ENCODE measurements at regions not wholly inside any gene's neighbourhood (a gene's known extent, or its start where the extent isn't known, plus 50 kb on each side); places are given as distances from the start of the nearest gene placed in this dataset.
A peak's percentile ranks its signal among the peaks of the same experiment; 100 is the strongest.

GRCh38 chr2:147045113-147045512 is 799.7 kb upstream of the ACVR2A start:
- DNase-seq (ENCODE audit: low read depth): peak; percentile 50
- TF ChIP-seq CTCF (conservative IDR thresholded peaks at IDR 0.05; ENCODE audit: low read length): peak; percentile 75
- no peak overlapping the region for H3K4me3 ChIP-seq (ENCODE audit: low read length)

GRCh38 chr2:147041121-147041494 is 803.7 kb upstream of the ACVR2A start:
- no peak for TF ChIP-seq CTCF (conservative IDR thresholded peaks at IDR 0.05; ENCODE audit: low read length)
- DNase-seq (ENCODE audit: low read depth): no peak
- no peak overlapping the region for H3K4me3 ChIP-seq (ENCODE audit: low read length)

GRCh38 chr2:147040298-147041120 is 804.3 kb upstream of the ACVR2A start:
- no peak for DNase-seq (ENCODE audit: low read depth)
- H3K4me3 ChIP-seq (ENCODE audit: low read length): no peak overlapping the region
- TF ChIP-seq CTCF (conservative IDR thresholded peaks at IDR 0.05; ENCODE audit: low read length): no peak

GRCh38 chr2:147037048-147037447 is 807.8 kb upstream of the ACVR2A start:
- H3K4me3 ChIP-seq (ENCODE audit: low read length): no peak overlapping the region
- TF ChIP-seq CTCF (conservative IDR thresholded peaks at IDR 0.05; ENCODE audit: low read length): no peak
- no peak for DNase-seq (ENCODE audit: low read depth)

- no peak for DNase-seq (ENCODE audit: low read depth)
- TF ChIP-seq CTCF (conservative IDR thresholded peaks at IDR 0.05; ENCODE audit: low read length): no peak
- H3K4me3 ChIP-seq (ENCODE audit: low read length): no peak overlapping the region
Observed at GRCh38 chr2:147033044-147033443, 811.8 kb upstream of the ACVR2A start.

- TF ChIP-seq CTCF (conservative IDR thresholded peaks at IDR 0.05; ENCODE audit: low read length): no peak
- no peak for DNase-seq (ENCODE audit: low read depth)
- no peak overlapping the region for H3K4me3 ChIP-seq (ENCODE audit: low read length)
Observed at GRCh38 chr2:147031897-147032296, 812.9 kb upstream of the ACVR2A start.

GRCh38 chr2:147030966-147031720 is 813.7 kb upstream of the ACVR2A start:
- TF ChIP-seq CTCF (conservative IDR thresholded peaks at IDR 0.05; ENCODE audit: low read length): no peak
- no peak for DNase-seq (ENCODE audit: low read depth)
- H3K4me3 ChIP-seq (ENCODE audit: low read length): no peak overlapping the region
